PC-9 (cell line): ENCODE measurements at regions not wholly inside any gene's neighbourhood (a gene's known extent, or its start where the extent isn't known, plus 50 kb on each side); places are given as distances from the start of the nearest gene placed in this dataset.
"Not testable (repeated sequence)": the region's sequence is repeated elsewhere in the genome, so short reads cannot be mapped to it uniquely, and the experiment has no call there.

Experiments
- BruUV-seq: library from RNA; stranded (reverse); fragments of 400-500 nt; replicated peaks from 2 replicates; lab custom pipeline; 2021; lab: Mats Ljungman, UMichigan
- CTCF ChIA-PET: fragments of 300-600 bp; sonication (Branson Sonifier 250); formaldehyde crosslinking; loops from one replicate; lab custom pipeline; 2022; ENCODE audit warnings: antibody characterized with exemption; lab: Charles Lee
- POLR2A ChIA-PET: fragments of 300-600 bp; sonication (Branson Sonifier 250); formaldehyde crosslinking; loops from one replicate; lab custom pipeline; 2022; ENCODE audit warnings: antibody characterized with exemption; ENCODE audit not compliant: unreplicated experiment; lab: Charles Lee
- DNase-seq, 2 experiments: peaks; one replicate each; pipeline versions ENCODE4 v3.0.0 to v3.0.0-alpha.2; 2015 to 2022; ENCODE audit warnings: mixed read lengths in 1 of 2
- H2AFZ ChIP-seq: fragments of 200-600 bp; sonication (generic); 2 replicates; pipeline ENCODE4 v1.8.1; 2017; ENCODE audit warnings: antibody characterized with exemption
- H3F3A ChIP-seq: fragments of 200-600 bp; sonication (generic); 2 replicates; pipeline ENCODE4 v1.8.1; 2017; ENCODE audit warnings: antibody characterized with exemption, mild to moderate bottlenecking, low read depth; ENCODE audit not compliant: insufficient read depth
- H3K27ac ChIP-seq: fragments of 200-600 bp; sonication (generic); 2 replicates; pipeline ENCODE4 v1.6.1; 2016; ENCODE audit warnings: mixed run types
- H3K27me3 ChIP-seq: fragments of 200-600 bp; sonication (generic); 2 replicates; pipeline ENCODE4 v1.6.1; 2016; ENCODE audit warnings: low read depth, mixed run types; ENCODE audit not compliant: insufficient read depth
- H3K36me3 ChIP-seq: fragments of 200-600 bp; sonication (generic); 2 replicates; pipeline ENCODE4 v1.6.1; 2016; ENCODE audit warnings: low read depth, mixed run types
- H3K4me1 ChIP-seq: fragments of 200-600 bp; sonication (generic); replicated peaks from 2 replicates; pipeline ENCODE4 v1.6.1; 2016; ENCODE audit warnings: mixed run types; ENCODE audit not compliant: insufficient read depth
- H3K4me2 ChIP-seq: fragments of 200-600 bp; sonication (generic); 2 replicates; pipeline ENCODE4 v1.6.1; 2017; ENCODE audit warnings: mixed run types
- H3K4me3 ChIP-seq: fragments of 200-600 bp; sonication (generic); 2 replicates; pipeline ENCODE4 v1.6.1; 2016; ENCODE audit warnings: mixed run types
- H3K79me2 ChIP-seq: fragments of 200-600 bp; sonication (generic); 2 replicates; pipeline ENCODE4 v1.6.1; 2017; ENCODE audit warnings: low read depth, mixed run types
- H3K9me2 ChIP-seq: fragments of 200-600 bp; sonication (generic); 2 replicates; pipeline ENCODE4 v1.8.1; 2017; ENCODE audit warnings: mild to moderate bottlenecking; ENCODE audit not compliant: insufficient read depth
- H3K9me3 ChIP-seq: fragments of 200-600 bp; sonication (generic); 2 replicates; pipeline ENCODE4 v1.8.1; 2016; ENCODE audit warnings: low read depth; ENCODE audit not compliant: insufficient read depth
- H4K20me1 ChIP-seq: fragments of 200-600 bp; sonication (generic); 2 replicates; pipeline ENCODE4 v1.8.1; 2017; ENCODE audit not compliant: insufficient read depth
- CTCF ChIP-seq: fragments of 200-600 bp; sonication (generic); conservative IDR thresholded peaks from 2 replicates; pipeline ENCODE4 v1.6.1; 2017; ENCODE audit warnings: mixed run types, antibody characterized with exemption, mild to moderate bottlenecking, moderate library complexity
- EZH2 ChIP-seq: fragments of 200-600 bp; sonication (generic); IDR thresholded peaks from 2 replicates; pipeline ENCODE4 v1.8.0; 2017; ENCODE audit warnings: antibody characterized with exemption, low read depth
- intact Hi-C: fragments of 100-400 bp; cut with micrococcal nuclease; formaldehyde crosslinking; loops from one replicate; pipeline ENCODE4 v1.10.0; 2022; ENCODE audit not compliant: unreplicated experiment

- no peaks in the 10 kb centered on the region for H4K20me1 ChIP-seq
- CTCF ChIA-PET: no interaction called here
- no peak for TF ChIP-seq EZH2
- TF ChIP-seq CTCF: peak; percentile 68
- no peak overlapping the region for H3K4me3 ChIP-seq
- no peaks in the 10 kb centered on the region for H3K36me3 ChIP-seq
- no peaks in the 10 kb centered on the region for H3K9me3 ChIP-seq
- H3K27ac ChIP-seq: no peak overlapping the region
- DNase-seq: no peak
- intact Hi-C loops: no loop called here
- no TSS peak for BruUV-seq
- H3F3A ChIP-seq: no peaks in the 10 kb centered on the region
- no peaks in the 10 kb centered on the region for H3K4me1 ChIP-seq
- no peaks in the 10 kb centered on the region for H3K79me2 ChIP-seq
- H3K27me3 ChIP-seq: no peaks in the 10 kb centered on the region
- no peak overlapping the region for H3K4me2 ChIP-seq
- POLR2A ChIA-PET: no interaction called here
- H2AFZ ChIP-seq: no peak overlapping the region
- H3K9me2 ChIP-seq: no peaks in the 10 kb centered on the region
These were observed 1090.7 kb downstream of the FAT4 start for GRCh38 chr4:126405369-126405982.

- H3K9me2 ChIP-seq: no peaks in the 10 kb centered on the region
- intact Hi-C loops: no loop called here
- no peaks in the 10 kb centered on the region for H3K27me3 ChIP-seq
- H3K9me3 ChIP-seq: no peaks in the 10 kb centered on the region
- H4K20me1 ChIP-seq: no peaks in the 10 kb centered on the region
- no peaks in the 10 kb centered on the region for H3K36me3 ChIP-seq
- no peak for DNase-seq
- H3K4me2 ChIP-seq: no peak overlapping the region
- H3K4me3 ChIP-seq: no peak overlapping the region
- ChIA-PET POLR2A (no interaction called here), CTCF (no interaction called here)
- no peaks in the 10 kb centered on the region for H3K4me1 ChIP-seq
- no peak overlapping the region for H2AFZ ChIP-seq
- H3F3A ChIP-seq: no peaks in the 10 kb centered on the region
- no peak for TF ChIP-seq CTCF
- TF ChIP-seq EZH2: no peak
- no peak overlapping the region for H3K27ac ChIP-seq
- no peaks in the 10 kb centered on the region for H3K79me2 ChIP-seq
- no TSS peak for BruUV-seq
These were observed 1095.0 kb downstream of the FAT4 start for GRCh38 chr4:126409746-126410145.

GRCh38 chr4:126411047-126411446, 1096.3 kb downstream of the FAT4 start:
- TF ChIP-seq EZH2 (no peak), CTCF (no peak)
- ChIA-PET POLR2A (no interaction called here), CTCF (no interaction called here)
- BruUV-seq: no TSS peak
- no peaks in the 10 kb centered on the region for H3K9me3 ChIP-seq
- no peak overlapping the region for H2AFZ ChIP-seq
- no peak overlapping the region for H3K4me3 ChIP-seq
- H3F3A ChIP-seq: no peaks in the 10 kb centered on the region
- no peaks in the 10 kb centered on the region for H4K20me1 ChIP-seq
- H3K4me1 ChIP-seq: no peaks in the 10 kb centered on the region
- no peaks in the 10 kb centered on the region for H3K79me2 ChIP-seq
- intact Hi-C loops: no loop called here
- H3K27ac ChIP-seq: no peak overlapping the region
- H3K4me2 ChIP-seq: no peak overlapping the region
- no peak for DNase-seq
- H3K9me2 ChIP-seq: no peaks in the 10 kb centered on the region
- H3K27me3 ChIP-seq: no peaks in the 10 kb centered on the region
- no peaks in the 10 kb centered on the region for H3K36me3 ChIP-seq

GRCh38 chr4:126412310-126412709, 1097.6 kb downstream of the FAT4 start:
- H3K9me3 ChIP-seq, intact Hi-C loops, BruUV-seq, H3K9me2 ChIP-seq, H3K36me3 ChIP-seq, H3K27me3 ChIP-seq, H3K4me3 ChIP-seq, H3K79me2 ChIP-seq, POLR2A ChIA-PET, H3F3A ChIP-seq, H4K20me1 ChIP-seq, H3K27ac ChIP-seq, H3K4me2 ChIP-seq, H3K4me1 ChIP-seq, CTCF ChIA-PET, DNase-seq, H2AFZ ChIP-seq: not testable (repeated sequence)
